ENCODE measurements at regions not wholly inside any gene's neighbourhood (a gene's known extent, or its start where the extent isn't known, plus 50 kb on each side); places are given as distances from the start of the nearest gene placed in this dataset.

DNA sequence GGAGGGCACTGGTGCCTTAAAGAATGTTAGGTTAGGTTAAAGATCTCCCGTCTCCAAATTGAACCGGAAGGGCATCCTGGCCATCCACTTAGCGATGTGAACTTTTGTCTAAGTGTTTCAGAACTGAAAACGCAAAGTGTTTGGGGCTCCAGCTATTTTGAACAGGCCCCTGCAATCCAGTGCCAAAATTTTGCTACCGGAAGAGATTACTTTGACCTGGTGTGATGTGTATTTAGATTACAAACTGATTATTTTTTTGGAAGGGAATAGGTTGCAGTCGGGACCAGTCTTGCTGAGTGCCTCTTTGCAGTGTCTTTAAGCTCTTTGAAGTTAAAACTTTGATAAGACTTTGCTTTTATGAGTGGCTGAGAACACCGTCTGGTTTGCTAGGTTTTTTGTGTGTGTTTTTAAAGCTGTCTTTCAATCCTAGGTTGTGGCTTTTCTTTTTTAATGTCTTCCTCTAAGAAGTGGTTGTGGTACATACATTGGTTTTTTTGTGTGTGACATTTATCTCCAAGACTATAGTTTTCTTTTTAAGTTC, 179.6 kb downstream of the OR4M2 start:
- TF ChIP-seq, protein P1, sequence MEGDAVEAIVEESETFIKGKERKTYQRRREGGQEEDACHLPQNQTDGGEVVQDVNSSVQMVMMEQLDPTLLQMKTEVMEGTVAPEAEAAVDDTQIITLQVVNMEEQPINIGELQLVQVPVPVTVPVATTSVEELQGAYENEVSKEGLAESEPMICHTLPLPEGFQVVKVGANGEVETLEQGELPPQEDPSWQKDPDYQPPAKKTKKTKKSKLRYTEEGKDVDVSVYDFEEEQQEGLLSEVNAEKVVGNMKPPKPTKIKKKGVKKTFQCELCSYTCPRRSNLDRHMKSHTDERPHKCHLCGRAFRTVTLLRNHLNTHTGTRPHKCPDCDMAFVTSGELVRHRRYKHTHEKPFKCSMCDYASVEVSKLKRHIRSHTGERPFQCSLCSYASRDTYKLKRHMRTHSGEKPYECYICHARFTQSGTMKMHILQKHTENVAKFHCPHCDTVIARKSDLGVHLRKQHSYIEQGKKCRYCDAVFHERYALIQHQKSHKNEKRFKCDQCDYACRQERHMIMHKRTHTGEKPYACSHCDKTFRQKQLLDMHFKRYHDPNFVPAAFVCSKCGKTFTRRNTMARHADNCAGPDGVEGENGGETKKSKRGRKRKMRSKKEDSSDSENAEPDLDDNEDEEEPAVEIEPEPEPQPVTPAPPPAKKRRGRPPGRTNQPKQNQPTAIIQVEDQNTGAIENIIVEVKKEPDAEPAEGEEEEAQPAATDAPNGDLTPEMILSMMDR (IDR thresholded peaks at IDR 0.05): no peak
- TF ChIP-seq POLR2A (IDR thresholded peaks at IDR 0.05): no peak

Measured in testis (tissue), 2 donors.